HS-27A (cell line): ENCODE measurements at regions not wholly inside any gene's neighbourhood (a gene's known extent, or its start where the extent isn't known, plus 50 kb on each side); places are given as distances from the start of the nearest gene placed in this dataset.

Experiments
- DNase-seq: peaks from one replicate; pipeline ENCODE4 v3.0.0-alpha.2; 2012; ENCODE audit warnings: low read depth, missing footprints

- DNase-seq = no peak
Measured at GRCh38 chr7:13293264-13294002, 606.0 kb downstream of the ARL4A start.

GRCh38 chr7:13307040-13307439 is 619.6 kb downstream of the ARL4A start:
- no peak for DNase-seq

- no peak for DNase-seq
Measured at GRCh38 chr7:13308423-13308822, 621.0 kb downstream of the ARL4A start.

- DNase-seq = no peak
Measured at GRCh38 chr7:13309535-13309934, 622.1 kb downstream of the ARL4A start.

- DNase-seq = no peak
Measured at GRCh38 chr7:13312307-13312706, 624.9 kb downstream of the ARL4A start.

GRCh38 chr7:13320333-13320732 is 632.9 kb downstream of the ARL4A start:
- DNase-seq = no peak

GRCh38 chr7:13321316-13321715 is 633.9 kb downstream of the ARL4A start:
- DNase-seq = no peak

GRCh38 chr7:13322126-13322525 is 634.7 kb downstream of the ARL4A start:
- no peak for DNase-seq

GRCh38 chr7:13327669-13328068 is 640.2 kb downstream of the ARL4A start:
- DNase-seq = no peak

GRCh38 chr7:13333371-13333770 is 645.9 kb downstream of the ARL4A start:
- no peak for DNase-seq

GRCh38 chr7:13336227-13336626 is 648.8 kb downstream of the ARL4A start:
- no peak for DNase-seq

GRCh38 chr7:13352677-13353076 is 636.8 kb downstream of the ETV1 start:
- no peak for DNase-seq

- no peak for DNase-seq
Measured at GRCh38 chr7:13359656-13360055, 629.8 kb downstream of the ETV1 start.

GRCh38 chr7:13386741-13387140 is 602.7 kb downstream of the ETV1 start:
- DNase-seq = no peak

- DNase-seq = no peak
Measured at GRCh38 chr7:13407911-13408310, 581.6 kb downstream of the ETV1 start.

- DNase-seq = no peak
Measured at GRCh38 chr7:13411151-13411550, 578.3 kb downstream of the ETV1 start.

- no peak for DNase-seq
Measured at GRCh38 chr7:13411636-13412035, 577.8 kb downstream of the ETV1 start.

- DNase-seq = no peak
Measured at GRCh38 chr7:13414181-13414580, 575.3 kb downstream of the ETV1 start.

- no peak for DNase-seq
Measured at GRCh38 chr7:13414661-13415107, 574.8 kb downstream of the ETV1 start.

GRCh38 chr7:13416071-13416470 is 573.4 kb downstream of the ETV1 start:
- no peak for DNase-seq

GRCh38 chr7:13416544-13416943 is 572.9 kb downstream of the ETV1 start:
- no peak for DNase-seq

GRCh38 chr7:13420726-13421125 is 568.7 kb downstream of the ETV1 start:
- no peak for DNase-seq

- no peak for DNase-seq
Measured at GRCh38 chr7:13421776-13422175, 567.7 kb downstream of the ETV1 start.

- DNase-seq = no peak
Measured at GRCh38 chr7:13433946-13434345, 555.5 kb downstream of the ETV1 start.
